ENCODE measurements at regions not wholly inside any gene's neighbourhood (a gene's known extent, or its start where the extent isn't known, plus 50 kb on each side); places are given as distances from the start of the nearest gene placed in this dataset.

- TF ChIP-seq POLR2A (IDR thresholded peaks at IDR 0.05; ENCODE audit: low read length), result no peak
- no peak for TF ChIP-seq MYC (IDR thresholded peaks at IDR 0.05; ENCODE audit: borderline replicate concordance, low read length)
- TF ChIP-seq CTCF (IDR thresholded peaks at IDR 0.05), result no peak
- no peak for TF ChIP-seq SMC3 (IDR thresholded peaks at IDR 0.05)
- TF ChIP-seq E2F6 (IDR thresholded peaks at IDR 0.05; ENCODE audit: borderline replicate concordance, low read depth), result no peak
- no peak for TF ChIP-seq TP53 (CRISPR knock-in tag; IDR thresholded peaks at IDR 0.05)
- TF ChIP-seq EHMT2 (IDR thresholded peaks at IDR 0.05; ENCODE audit: low read depth), result no peak
- no peak for TF ChIP-seq KDM1A (IDR thresholded peaks at IDR 0.05; ENCODE audit: low read depth)
Measured at GRCh38 chr5:163245584-163245983, 191.8 kb upstream of the CCNG1 start.
